Hepatocyte (in vitro differentiated cells): ENCODE measurements at regions not wholly inside any gene's neighbourhood (a gene's known extent, or its start where the extent isn't known, plus 50 kb on each side); places are given as distances from the start of the nearest gene placed in this dataset.

ENCODE experiments used
- EZH2 ChIP-seq: fragments of 200-600 bp; sonication (generic); IDR thresholded peaks from 2 replicates; pipeline ENCODE4 v1.6.1; 2016; ENCODE audit warnings: antibody characterized with exemption, mild to moderate bottlenecking, borderline replicate concordance
- EZH2phosphoT487 ChIP-seq: fragments of 200-600 bp; sonication (generic); IDR thresholded peaks from one replicate; pipeline ENCODE4 v1.6.1; 2018; ENCODE audit warnings: antibody characterized with exemption, mild to moderate bottlenecking, low read depth, moderate library complexity; ENCODE audit not compliant: unreplicated experiment, severe bottlenecking
- TF ChIP-seq, protein P1 (sequence below): fragments of 200-600 bp; sonication (generic); IDR thresholded peaks from 2 replicates; pipeline ENCODE4 v1.5.1; 2016; ENCODE audit warnings: antibody characterized with exemption, mild to moderate bottlenecking; ENCODE audit not compliant: poor library complexity

GRCh38 chr5:122599000-122599399 lies 175.9 kb upstream of the SNX2 start:
- TF ChIP-seq, protein P1, sequence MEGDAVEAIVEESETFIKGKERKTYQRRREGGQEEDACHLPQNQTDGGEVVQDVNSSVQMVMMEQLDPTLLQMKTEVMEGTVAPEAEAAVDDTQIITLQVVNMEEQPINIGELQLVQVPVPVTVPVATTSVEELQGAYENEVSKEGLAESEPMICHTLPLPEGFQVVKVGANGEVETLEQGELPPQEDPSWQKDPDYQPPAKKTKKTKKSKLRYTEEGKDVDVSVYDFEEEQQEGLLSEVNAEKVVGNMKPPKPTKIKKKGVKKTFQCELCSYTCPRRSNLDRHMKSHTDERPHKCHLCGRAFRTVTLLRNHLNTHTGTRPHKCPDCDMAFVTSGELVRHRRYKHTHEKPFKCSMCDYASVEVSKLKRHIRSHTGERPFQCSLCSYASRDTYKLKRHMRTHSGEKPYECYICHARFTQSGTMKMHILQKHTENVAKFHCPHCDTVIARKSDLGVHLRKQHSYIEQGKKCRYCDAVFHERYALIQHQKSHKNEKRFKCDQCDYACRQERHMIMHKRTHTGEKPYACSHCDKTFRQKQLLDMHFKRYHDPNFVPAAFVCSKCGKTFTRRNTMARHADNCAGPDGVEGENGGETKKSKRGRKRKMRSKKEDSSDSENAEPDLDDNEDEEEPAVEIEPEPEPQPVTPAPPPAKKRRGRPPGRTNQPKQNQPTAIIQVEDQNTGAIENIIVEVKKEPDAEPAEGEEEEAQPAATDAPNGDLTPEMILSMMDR = no peak
- TF ChIP-seq EZH2 (no peak), EZH2phosphoT487 (no peak)
